ENCODE measurements at regions not wholly inside any gene's neighbourhood (a gene's known extent, or its start where the extent isn't known, plus 50 kb on each side); places are given as distances from the start of the nearest gene placed in this dataset.

DNA sequence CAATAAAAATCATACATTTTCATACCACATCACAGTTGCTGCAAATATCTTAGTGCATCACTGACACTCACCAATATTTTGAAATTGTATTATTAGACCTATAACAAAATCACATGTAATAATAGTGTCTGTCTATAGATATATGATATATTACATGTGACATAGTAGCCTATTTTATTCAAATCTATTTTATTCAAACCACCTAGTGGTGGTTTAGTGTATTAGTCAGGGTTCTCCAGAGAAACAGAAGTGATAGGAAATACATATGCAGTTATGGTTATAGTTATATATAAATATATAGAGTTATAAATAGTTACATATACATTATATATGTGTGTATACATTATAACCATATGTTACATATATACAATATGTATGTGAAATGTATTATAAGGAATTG lies 366.5 kb upstream of the ARID1B start:
- TF ChIP-seq, protein P1, sequence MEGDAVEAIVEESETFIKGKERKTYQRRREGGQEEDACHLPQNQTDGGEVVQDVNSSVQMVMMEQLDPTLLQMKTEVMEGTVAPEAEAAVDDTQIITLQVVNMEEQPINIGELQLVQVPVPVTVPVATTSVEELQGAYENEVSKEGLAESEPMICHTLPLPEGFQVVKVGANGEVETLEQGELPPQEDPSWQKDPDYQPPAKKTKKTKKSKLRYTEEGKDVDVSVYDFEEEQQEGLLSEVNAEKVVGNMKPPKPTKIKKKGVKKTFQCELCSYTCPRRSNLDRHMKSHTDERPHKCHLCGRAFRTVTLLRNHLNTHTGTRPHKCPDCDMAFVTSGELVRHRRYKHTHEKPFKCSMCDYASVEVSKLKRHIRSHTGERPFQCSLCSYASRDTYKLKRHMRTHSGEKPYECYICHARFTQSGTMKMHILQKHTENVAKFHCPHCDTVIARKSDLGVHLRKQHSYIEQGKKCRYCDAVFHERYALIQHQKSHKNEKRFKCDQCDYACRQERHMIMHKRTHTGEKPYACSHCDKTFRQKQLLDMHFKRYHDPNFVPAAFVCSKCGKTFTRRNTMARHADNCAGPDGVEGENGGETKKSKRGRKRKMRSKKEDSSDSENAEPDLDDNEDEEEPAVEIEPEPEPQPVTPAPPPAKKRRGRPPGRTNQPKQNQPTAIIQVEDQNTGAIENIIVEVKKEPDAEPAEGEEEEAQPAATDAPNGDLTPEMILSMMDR (IDR thresholded peaks at IDR 0.05): peak in 1 of 6 experiments; percentile 20
- no peak for TF ChIP-seq POLR2A (IDR thresholded peaks at IDR 0.05)
